RKO (cell line): ENCODE measurements at regions not wholly inside any gene's neighbourhood (a gene's known extent, or its start where the extent isn't known, plus 50 kb on each side); places are given as distances from the start of the nearest gene placed in this dataset.
A peak's percentile ranks its signal among the peaks of the same experiment; 100 is the strongest.
"Not testable (repeated sequence)": the region's sequence is repeated elsewhere in the genome, so short reads cannot be mapped to it uniquely, and the experiment has no call there.

Experiments
- DNase-seq: peaks from one replicate; pipeline ENCODE4 v3.0.0-alpha.2; 2016; ENCODE audit warnings: low spot score

DNA sequence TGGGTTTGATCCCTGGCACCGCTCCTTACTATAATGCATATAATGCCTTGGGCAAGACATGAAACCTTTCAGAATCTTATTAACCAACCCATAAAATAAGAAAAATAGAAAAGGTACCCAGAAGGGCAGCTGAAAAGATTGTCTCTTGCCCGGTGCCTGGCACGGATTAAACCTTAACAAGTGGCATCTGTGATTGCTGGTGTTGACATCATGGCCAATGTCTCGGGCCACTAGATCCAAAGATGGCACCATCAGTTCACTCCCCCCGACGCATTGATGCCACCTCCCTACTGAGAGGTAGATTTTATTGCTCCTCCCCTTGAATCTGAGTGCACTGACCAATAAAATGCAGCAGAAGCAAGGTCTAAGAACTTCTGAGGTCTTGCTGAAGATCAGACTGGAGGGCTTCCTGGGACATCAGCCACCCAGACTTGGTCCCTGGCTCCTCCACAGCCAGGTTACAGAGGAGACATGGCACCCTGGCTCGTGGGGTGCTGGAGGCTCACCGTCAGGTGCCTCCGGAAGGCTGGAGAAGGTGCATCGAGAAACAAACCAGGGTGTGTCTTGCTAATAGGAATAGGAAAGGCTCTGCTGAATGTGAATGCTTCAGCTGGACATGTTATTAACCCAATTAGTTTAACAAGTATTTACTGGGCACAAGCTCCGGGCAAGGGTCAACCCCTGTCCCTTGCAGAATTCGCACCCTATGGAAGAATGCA, 80.0 kb upstream of the COL5A1 start:
- no peak for DNase-seq

GRCh38 chr9:134562146-134562849, 79.3 kb upstream of the COL5A1 start:
- DNase-seq, result no peak

GRCh38 chr9:134563397-134563796, 78.2 kb upstream of the COL5A1 start:
- no peak for DNase-seq

- DNase-seq, result peak; percentile 39
These were observed 77.0 kb upstream of the COL5A1 start for GRCh38 chr9:134564431-134565170.

DNA sequence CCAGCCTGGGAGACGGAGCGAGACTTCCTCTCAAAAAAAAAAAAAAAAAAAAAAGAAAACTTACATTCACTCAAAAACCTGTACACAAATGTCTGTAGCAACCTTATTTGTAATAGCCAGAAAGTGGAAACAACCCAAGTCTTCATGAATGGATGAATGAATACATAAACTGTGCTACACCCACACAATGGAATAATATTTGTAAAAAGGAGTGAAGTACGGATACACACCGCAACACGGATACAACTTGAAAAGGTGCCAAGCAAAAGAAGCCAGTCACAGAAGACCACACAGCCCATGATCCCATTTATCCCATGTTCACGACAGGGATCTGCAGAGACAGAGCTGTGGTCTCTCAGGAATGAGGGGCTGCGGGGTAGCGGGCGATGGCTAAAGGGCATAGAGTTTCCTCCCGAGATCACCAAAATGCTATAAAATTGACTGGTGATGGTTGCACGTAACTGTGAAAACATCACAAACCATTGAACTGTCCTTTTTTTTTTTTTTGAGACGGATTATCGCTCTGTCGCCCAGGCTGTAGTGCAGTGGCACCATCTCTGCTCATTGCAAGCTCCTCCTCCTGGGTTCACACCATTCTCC, 76.2 kb upstream of the COL5A1 start:
- no peak for DNase-seq

- DNase-seq, result no peak
These were observed 75.3 kb upstream of the COL5A1 start for GRCh38 chr9:134566196-134566847.

DNA sequence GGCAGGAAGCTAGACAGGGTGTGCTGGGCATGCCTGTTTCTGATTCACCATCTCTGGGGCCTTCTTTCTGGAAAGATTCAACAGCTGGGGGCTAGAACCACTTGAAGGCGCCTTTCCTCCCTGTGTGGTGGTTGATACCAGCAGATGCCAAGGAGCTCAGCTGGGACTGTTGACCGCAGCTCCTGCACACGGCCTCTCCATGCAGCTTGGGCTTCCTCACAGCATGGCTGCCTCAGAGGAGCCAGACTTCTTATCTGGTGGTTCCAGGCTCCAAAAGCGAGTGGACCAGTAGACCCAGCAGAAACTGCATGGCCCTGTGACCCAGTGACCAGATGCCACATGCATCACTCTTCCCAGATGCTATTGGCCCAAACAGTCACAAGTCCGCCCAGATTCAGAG, 74.7 kb upstream of the COL5A1 start:
- DNase-seq, result no peak

DNA sequence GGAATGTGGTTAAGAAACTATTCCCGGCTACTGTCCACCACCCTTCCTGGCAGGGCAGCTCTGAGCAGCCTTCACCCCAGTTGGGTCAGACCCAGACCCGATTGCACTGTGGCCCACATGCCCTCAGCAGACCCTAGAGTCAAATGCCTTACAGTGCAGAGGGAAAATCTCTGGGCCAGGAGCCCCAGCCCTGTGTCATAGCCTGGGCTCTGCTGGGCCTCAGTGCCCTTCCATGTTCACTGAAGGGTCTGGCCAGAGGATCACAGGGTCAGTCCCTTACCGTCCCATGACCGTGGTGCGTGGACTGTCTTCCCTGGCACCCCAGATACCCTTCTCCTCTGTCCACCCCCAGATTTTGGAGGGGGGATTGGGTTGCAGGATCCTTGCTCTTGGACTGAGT, 73.5 kb upstream of the COL5A1 start:
- DNase-seq, result no peak

GRCh38 chr9:134568811-134569210, 72.8 kb upstream of the COL5A1 start:
- DNase-seq, result no peak

GRCh38 chr9:134569626-134570025, 72.0 kb upstream of the COL5A1 start:
- no peak for DNase-seq

DNA sequence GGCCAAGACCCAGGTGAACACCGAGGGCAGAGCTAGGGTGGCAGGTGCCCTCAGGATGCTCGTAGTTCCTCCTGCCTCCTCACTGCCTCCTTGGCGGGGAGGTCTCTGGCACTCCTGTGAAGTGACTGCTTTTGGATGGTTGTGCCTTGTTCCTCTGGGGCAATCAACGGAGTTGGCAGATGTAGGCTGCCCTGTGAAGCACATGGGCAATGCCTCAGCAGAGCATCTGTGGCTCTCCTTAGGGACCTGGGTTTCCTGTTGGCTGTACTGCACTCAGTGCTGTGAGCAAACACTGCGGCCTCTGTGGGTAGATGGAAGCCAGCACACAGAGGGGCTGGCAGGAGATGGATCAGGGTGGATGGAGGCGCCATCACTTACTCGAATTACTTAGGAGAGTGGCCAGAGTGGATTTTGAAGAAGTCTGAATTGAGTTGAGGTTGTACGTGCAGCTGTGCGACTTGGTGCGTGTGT, 71.4 kb upstream of the COL5A1 start:
- DNase-seq, result no peak

GRCh38 chr9:134570711-134571325, 70.8 kb upstream of the COL5A1 start:
- no peak for DNase-seq

DNA sequence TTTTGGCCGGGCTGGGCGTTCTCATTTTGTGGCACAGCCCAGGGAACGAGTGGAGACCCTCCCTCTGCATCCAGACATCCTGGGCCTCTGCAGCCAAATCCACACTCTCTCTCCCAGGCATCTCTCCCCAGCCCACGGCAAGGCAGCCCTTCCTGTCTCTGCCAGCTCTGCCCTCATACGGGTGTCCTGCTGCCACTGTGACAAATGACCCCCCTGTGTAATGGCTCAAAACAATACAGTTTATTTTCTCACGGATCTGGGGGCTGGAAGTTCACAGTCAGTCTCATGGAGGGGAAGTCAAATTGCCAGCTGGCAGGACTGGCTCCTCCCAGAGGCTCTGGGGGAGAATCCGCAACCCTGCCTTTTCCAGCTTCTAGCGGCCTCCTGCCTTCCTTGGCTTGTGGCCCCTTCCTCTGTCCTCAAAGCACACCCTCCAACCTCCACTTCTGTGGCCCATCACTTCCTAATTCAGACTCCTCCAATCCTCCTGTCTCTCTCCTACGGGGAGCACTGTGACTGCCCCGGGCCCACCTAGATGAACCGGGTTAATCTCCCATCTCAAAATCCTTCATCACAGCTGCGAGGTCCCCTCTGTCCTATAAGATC, 70.2 kb upstream of the COL5A1 start:
- DNase-seq, result no peak

DNA sequence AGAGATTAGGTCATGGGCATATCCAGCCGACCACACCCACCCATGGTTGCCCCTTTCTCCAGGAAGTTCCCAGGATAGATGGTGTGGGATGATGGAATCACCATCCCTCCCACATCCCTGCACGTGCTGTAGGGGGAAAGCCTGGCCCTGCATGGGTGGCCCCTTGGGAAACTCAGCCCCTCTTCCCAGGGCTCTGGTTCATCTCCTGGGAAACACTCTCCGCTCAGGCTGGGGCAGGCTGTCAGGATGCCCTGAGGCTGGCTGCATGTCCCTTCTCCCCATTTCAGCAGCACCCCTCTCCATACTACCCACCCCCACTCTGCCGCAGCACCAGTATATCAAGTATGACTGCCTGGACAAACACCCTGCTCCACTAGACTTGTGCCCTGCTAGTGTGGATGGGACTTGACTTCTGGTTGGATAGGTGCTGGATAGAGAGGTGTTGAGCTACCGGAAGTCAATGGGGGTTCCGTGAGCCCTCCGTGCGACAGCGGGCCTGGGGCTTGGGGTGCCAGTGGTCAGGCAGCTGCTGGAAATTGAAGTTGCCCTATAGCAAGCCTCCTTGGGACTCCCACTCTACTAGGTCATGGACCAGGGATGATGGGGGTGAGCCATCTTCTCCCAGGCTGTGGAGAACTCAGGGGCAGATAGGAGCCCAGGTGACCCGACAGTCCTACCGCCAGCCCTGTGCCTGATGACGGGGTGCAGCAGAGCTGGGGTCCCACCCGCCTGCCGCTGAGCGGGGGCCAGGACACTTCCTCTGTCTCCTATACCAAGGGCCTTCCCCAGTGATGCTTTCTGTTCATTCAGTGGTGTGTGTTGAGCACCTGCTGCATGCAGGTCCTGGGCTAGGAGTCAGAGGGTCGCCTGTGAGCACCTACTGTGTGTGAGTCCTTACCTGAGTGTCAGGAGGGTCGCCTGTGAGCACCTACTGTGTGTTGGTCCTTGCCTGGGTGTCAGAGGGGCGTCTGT, 69.4 kb upstream of the COL5A1 start:
- peak; percentile 16 for DNase-seq

- not testable (repeated sequence) for DNase-seq
These were observed 66.9 kb upstream of the COL5A1 start for GRCh38 chr9:134574686-134575085.

DNA sequence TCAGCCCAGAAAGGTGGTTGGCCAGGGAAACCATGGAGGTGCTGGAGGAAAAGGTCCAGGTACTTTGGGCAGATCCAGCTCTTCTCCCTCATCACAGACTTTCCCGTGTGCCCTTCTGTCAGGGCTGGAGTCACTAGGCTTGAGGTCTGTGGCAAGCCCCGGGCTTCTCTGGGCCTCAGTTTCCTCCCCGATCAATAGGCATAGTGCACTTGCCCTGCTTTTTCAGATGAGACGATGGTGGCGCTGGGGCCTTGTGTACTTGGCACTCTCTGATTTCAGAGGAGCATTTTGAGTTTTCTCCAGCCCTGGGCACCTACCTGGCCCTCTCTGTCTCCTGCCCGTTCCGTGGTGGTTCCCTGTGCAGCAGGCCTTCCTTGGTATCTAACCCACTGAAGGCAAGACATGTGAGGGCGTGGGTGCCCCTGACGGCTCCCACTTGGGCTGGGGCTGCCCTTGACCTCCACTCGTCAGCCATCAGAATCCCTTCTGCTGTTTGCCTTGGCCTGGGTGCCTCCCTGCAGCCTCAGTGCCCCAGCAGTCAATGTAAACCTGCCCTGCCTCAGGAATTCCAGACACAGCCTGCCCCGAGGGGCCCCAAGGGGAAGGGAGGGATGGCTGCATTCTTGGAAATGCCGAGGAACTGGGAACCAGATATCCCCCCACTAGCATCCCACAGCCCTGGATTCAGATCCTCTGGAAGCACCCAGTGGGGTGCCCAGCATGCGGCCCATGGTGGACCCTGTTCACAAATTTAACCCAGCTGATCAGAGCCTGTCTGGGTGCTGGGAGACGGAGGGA, 66.3 kb upstream of the COL5A1 start:
- no peak for DNase-seq

- DNase-seq, result no peak
These were observed 65.8 kb upstream of the COL5A1 start for GRCh38 chr9:134575901-134576176.

- DNase-seq, result no peak
These were observed 56.5 kb upstream of the COL5A1 start for GRCh38 chr9:134585021-134585561.
